ENCODE measurements at regions not wholly inside any gene's neighbourhood (a gene's known extent, or its start where the extent isn't known, plus 50 kb on each side); places are given as distances from the start of the nearest gene placed in this dataset.

DNA sequence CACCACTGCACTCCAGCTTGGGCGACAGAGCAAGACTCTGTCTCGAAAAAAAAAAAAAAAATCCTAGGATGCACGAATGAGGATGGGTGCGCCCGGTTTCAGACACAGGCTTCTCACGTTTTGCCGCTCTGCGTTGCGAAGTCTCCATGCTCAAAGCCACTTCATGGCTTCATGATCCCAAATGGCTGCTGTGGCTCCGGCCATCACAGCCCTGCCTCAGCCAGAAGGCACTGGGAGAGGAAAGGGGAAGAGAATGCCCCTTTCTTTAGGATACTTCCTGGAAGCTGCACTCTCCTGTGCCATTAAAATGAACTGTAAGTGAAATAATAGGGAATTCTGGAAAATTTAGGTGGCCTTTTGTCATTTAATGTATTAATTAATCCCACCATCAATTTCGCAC, 116.4 kb upstream of the ANO1 start:
- H3K9me2 ChIP-seq (ENCODE audit: insufficient read depth): no peaks in the 10 kb centered on the region
- intact Hi-C loops (cut with micrococcal nuclease): no loop called here
- H3K9ac ChIP-seq (ENCODE audit: low read length): peak overlapping the region; percentile 51
- no peaks in the 10 kb centered on the region for H3K79me2 ChIP-seq (ENCODE audit: insufficient read depth, low read length)
- H4K20me1 ChIP-seq (ENCODE audit: insufficient read depth): no peaks in the 10 kb centered on the region
- ChIA-PET RAD21 (ENCODE audit: low non-redundant PET in 1 of 2, low total read pairs in 2 of 2, uncharacterized antibody in 2 of 2, unreplicated experiment in 2 of 2) (interaction anchor here in 1 of 2 experiments (1.2 kb wide), 1 partner anchor 121 kb away, joined by 3 read pairs; no protein-coding TSS in a partner anchor), POLR2A (interaction anchor here (3.1 kb wide), 1 partner anchor 12 kb away, joined by 7 read pairs; no protein-coding TSS in a partner anchor), CTCF (interaction anchor here (0.9 to 1.3 kb wide), 2 partner anchors 12 to 43 kb away, joined by 3 to 4 read pairs; no protein-coding TSS in a partner anchor)
- H3K27me3 ChIP-seq (ENCODE audit: insufficient read depth, low read length): no peaks in the 10 kb centered on the region
- peak overlapping the region; percentile 31; the same call in 1 of the 2 replicates for H3K27ac ChIP-seq (ENCODE audit: low read depth, low read length)
- no peak for DNase-seq (ENCODE audit: low read depth, low spot score)
- TF ChIP-seq FOSL1 (IDR thresholded peaks at IDR 0.05; ENCODE audit: low read depth) (no peak), ELF1 (IDR thresholded peaks at IDR 0.05; ENCODE audit: borderline replicate concordance, low read depth) (no peak), JUND (IDR thresholded peaks at IDR 0.05) (no peak), CTCF (IDR thresholded peaks at IDR 0.05 in 2 of 3, conservative IDR thresholded peaks at IDR 0.05 in 1 of 3; ENCODE audit: borderline replicate concordance in 1 of 3, insufficient read depth in 1 of 3, low read depth in 2 of 3, low read length in 2 of 3) (no peak), EZH2phosphoT487 (IDR thresholded peaks at IDR 0.05; ENCODE audit: borderline replicate concordance) (no peak), EGR1 (IDR thresholded peaks at IDR 0.05; ENCODE audit: low read depth) (no peak), TCF7L2 (IDR thresholded peaks at IDR 0.05; ENCODE audit: borderline replicate concordance, extremely low read depth, insufficient read depth, insufficient read length) (no peak), CBX3 (IDR thresholded peaks at IDR 0.05; ENCODE audit: low read depth) (no peak), SRF (IDR thresholded peaks at IDR 0.05; ENCODE audit: low read depth) (no peak), ZNF274 (IDR thresholded peaks at IDR 0.05; ENCODE audit: low read depth, low read length) (no peak), ZFX (IDR thresholded peaks at IDR 0.05) (no peak), SIN3A (IDR thresholded peaks at IDR 0.05; ENCODE audit: low read depth) (no peak), SP1 (IDR thresholded peaks at IDR 0.05; ENCODE audit: low read depth) (no peak)
- TF ChIP-seq, protein P1, sequence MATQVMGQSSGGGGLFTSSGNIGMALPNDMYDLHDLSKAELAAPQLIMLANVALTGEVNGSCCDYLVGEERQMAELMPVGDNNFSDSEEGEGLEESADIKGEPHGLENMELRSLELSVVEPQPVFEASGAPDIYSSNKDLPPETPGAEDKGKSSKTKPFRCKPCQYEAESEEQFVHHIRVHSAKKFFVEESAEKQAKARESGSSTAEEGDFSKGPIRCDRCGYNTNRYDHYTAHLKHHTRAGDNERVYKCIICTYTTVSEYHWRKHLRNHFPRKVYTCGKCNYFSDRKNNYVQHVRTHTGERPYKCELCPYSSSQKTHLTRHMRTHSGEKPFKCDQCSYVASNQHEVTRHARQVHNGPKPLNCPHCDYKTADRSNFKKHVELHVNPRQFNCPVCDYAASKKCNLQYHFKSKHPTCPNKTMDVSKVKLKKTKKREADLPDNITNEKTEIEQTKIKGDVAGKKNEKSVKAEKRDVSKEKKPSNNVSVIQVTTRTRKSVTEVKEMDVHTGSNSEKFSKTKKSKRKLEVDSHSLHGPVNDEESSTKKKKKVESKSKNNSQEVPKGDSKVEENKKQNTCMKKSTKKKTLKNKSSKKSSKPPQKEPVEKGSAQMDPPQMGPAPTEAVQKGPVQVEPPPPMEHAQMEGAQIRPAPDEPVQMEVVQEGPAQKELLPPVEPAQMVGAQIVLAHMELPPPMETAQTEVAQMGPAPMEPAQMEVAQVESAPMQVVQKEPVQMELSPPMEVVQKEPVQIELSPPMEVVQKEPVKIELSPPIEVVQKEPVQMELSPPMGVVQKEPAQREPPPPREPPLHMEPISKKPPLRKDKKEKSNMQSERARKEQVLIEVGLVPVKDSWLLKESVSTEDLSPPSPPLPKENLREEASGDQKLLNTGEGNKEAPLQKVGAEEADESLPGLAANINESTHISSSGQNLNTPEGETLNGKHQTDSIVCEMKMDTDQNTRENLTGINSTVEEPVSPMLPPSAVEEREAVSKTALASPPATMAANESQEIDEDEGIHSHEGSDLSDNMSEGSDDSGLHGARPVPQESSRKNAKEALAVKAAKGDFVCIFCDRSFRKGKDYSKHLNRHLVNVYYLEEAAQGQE (IDR thresholded peaks at IDR 0.05; ENCODE audit: low read depth): no peak
- peak overlapping the region; percentile 89 for H3K4me2 ChIP-seq (ENCODE audit: low read length)
- peaks cover 13 to 39% of the 10 kb centered on the region in 2 experiments for H3K4me1 ChIP-seq (ENCODE audit: control insufficient read depth in 1 of 2, insufficient read depth in 2 of 2, low read length in 2 of 2)
- peak overlapping the region; percentile 45 for H2AFZ ChIP-seq (ENCODE audit: low read depth, low read length, poor library complexity, severe bottlenecking)
- no peaks in the 10 kb centered on the region for H3K9me3 ChIP-seq (ENCODE audit: control insufficient read depth in 1 of 2, insufficient read depth in 1 of 2, low read depth in 1 of 2, low read length in 2 of 2)
- ATAC-seq: peak; percentile 5; the same call in 1 of the 2 replicates
- H3K4me3 ChIP-seq (replicated peaks in 1 of 2; ENCODE audit: low read depth in 1 of 2, low read length in 2 of 2): peak overlapping the region; percentile 31 to 56
- BruUV-seq (replicated peaks): TSS peak; percentile 88
- H3K36me3 ChIP-seq (ENCODE audit: control insufficient read depth in 1 of 2, insufficient read depth in 2 of 2, low read length in 2 of 2): no peaks in the 10 kb centered on the region

Measured in HCT116 (cell line).